ENCODE measurements at regions not wholly inside any gene's neighbourhood (a gene's known extent, or its start where the extent isn't known, plus 50 kb on each side); places are given as distances from the start of the nearest gene placed in this dataset.
A peak's percentile ranks its signal among the peaks of the same experiment; 100 is the strongest.

DNA sequence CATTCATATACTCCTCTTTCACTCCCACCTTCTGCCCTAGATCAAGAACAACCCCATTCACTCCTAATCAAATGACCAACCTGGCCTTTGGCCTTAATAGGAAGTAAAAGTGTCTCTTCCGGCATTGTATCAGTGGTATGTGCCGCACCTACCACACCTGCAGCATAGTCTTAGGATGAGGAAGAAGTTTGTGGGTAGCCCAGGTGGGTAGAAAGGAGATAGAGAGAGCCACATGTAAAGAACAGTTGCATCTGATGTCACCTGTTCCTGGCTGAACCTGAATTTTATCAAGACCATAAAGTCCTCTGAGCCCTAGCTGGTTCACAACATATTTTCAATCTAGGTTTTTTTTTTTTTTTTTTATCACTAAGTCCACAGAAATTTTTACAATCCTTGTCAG is 55.5 kb upstream of the PTPN12 start:
- TF ChIP-seq POLR2A (IDR thresholded peaks at IDR 0.05) (no peak), POLR2AphosphoS5 (IDR thresholded peaks at IDR 0.05) (peak in 1 of 3 donors; percentile 20)

All from transverse colon (tissue), 3 donors.